PFSK-1 (cell line): ENCODE measurements at regions not wholly inside any gene's neighbourhood (a gene's known extent, or its start where the extent isn't known, plus 50 kb on each side); places are given as distances from the start of the nearest gene placed in this dataset.

Source experiments
- POLR2AphosphoS5 ChIP-seq: IDR thresholded peaks from 2 replicates; pipeline ENCODE4 v1.6.1; 2012; ENCODE audit warnings: low read depth, mild to moderate bottlenecking, control low read depth, low read length, moderate library complexity
- REST ChIP-seq, 2 experiments: IDR thresholded peaks; 2 replicates each; pipeline versions ENCODE4 v1.6.1 to v1.8.0; 2011 to 2012; ENCODE audit warnings: low read depth in 2 of 2, low read length in 2 of 2, control low read depth in 1 of 2, inconsistent platforms in 1 of 2, mild to moderate bottlenecking in 1 of 2, moderate library complexity in 1 of 2; ENCODE audit not compliant: insufficient read depth in 1 of 2
- SIN3A ChIP-seq: IDR thresholded peaks from 2 replicates; pipeline ENCODE4 v1.6.1; 2012; ENCODE audit warnings: mild to moderate bottlenecking, low read length, moderate library complexity, borderline replicate concordance; ENCODE audit not compliant: insufficient read depth

GRCh38 chr7:120184866-120185265, 88.1 kb upstream of the KCND2 start:
- no peak for TF ChIP-seq SIN3A
- no peak for TF ChIP-seq POLR2AphosphoS5
- TF ChIP-seq REST (IDR thresholded peaks at IDR 0.05; ENCODE audit: insufficient read depth in 1 of 2, low read depth in 2 of 2, low read length in 2 of 2), result no peak
